ENCODE measurements at regions not wholly inside any gene's neighbourhood (a gene's known extent, or its start where the extent isn't known, plus 50 kb on each side); places are given as distances from the start of the nearest gene placed in this dataset.

- TF ChIP-seq POLR2A (IDR thresholded peaks at IDR 0.05) (no peak), CTCF (IDR thresholded peaks at IDR 0.05) (no peak)
- Histone ChIP-seq H3K4me1 (no peaks in the 10 kb centered on the region), H3K9me3 (no peaks in the 10 kb centered on the region), H3K27me3 (no peaks in the 10 kb centered on the region), H3K27ac (no peak overlapping the region), H3K36me3 (no peaks in the 10 kb centered on the region), H3K4me3 (replicated peaks in 1 of 3) (no peak overlapping the region)
- intact Hi-C loops (cut with DNase I), result no loop called here
- DNase-seq, result no peak
- WGBS, 2 donors, result 95 to 97% methylated on average over 1 of the region's 1 CpG
Measured at GRCh38 chr6:142601427-142601826, 299.6 kb downstream of the ADGRG6 start.

GRCh38 chr6:142602972-142603371 lies 301.2 kb downstream of the ADGRG6 start:
- 92 to 93% methylated on average over 3 of the region's 3 CpGs for WGBS, 2 donors
- Histone ChIP-seq H3K27me3 (no peaks in the 10 kb centered on the region), H3K4me3 (replicated peaks in 1 of 3) (no peak overlapping the region), H3K9me3 (no peaks in the 10 kb centered on the region), H3K4me1 (no peaks in the 10 kb centered on the region), H3K36me3 (no peaks in the 10 kb centered on the region), H3K27ac (no peak overlapping the region)
- TF ChIP-seq POLR2A (IDR thresholded peaks at IDR 0.05), result no peak
- intact Hi-C loops (cut with DNase I), result no loop called here
- no peak for DNase-seq

GRCh38 chr6:142605922-142606485 lies 304.2 kb downstream of the ADGRG6 start:
- Histone ChIP-seq H3K27me3 (no peaks in the 10 kb centered on the region), H3K4me1 (no peaks in the 10 kb centered on the region), H3K4me3 (replicated peaks in 1 of 3) (no peak overlapping the region), H3K36me3 (no peaks in the 10 kb centered on the region), H3K9me3 (no peaks in the 10 kb centered on the region), H3K27ac (no peak overlapping the region)
- 56 to 58% methylated on average over 6 of the region's 6 CpGs for WGBS, 2 donors
- no peak for DNase-seq
- intact Hi-C loops (cut with DNase I), result no loop called here
- no peak for TF ChIP-seq POLR2A (IDR thresholded peaks at IDR 0.05)
- TF ChIP-seq CTCF (IDR thresholded peaks at IDR 0.05), result no peak

- Histone ChIP-seq H3K36me3 (no peaks in the 10 kb centered on the region), H3K4me3 (replicated peaks in 1 of 3) (no peak overlapping the region), H3K9me3 (no peaks in the 10 kb centered on the region), H3K27ac (no peak overlapping the region), H3K27me3 (no peaks in the 10 kb centered on the region), H3K4me1 (no peaks in the 10 kb centered on the region)
- intact Hi-C loops (cut with DNase I), result no loop called here
- no peak for DNase-seq
- TF ChIP-seq CTCF (IDR thresholded peaks at IDR 0.05) (no peak), POLR2A (IDR thresholded peaks at IDR 0.05) (no peak)
- WGBS, 2 donors, result 69 to 72% methylated on average over 3 of the region's 3 CpGs
Measured at GRCh38 chr6:142612956-142613355, 311.1 kb downstream of the ADGRG6 start.

- Histone ChIP-seq H3K36me3 (no peaks in the 10 kb centered on the region), H3K27ac (no peak overlapping the region), H3K4me3 (replicated peaks in 1 of 3) (no peak overlapping the region), H3K9me3 (no peaks in the 10 kb centered on the region), H3K4me1 (no peaks in the 10 kb centered on the region), H3K27me3 (no peaks in the 10 kb centered on the region)
- intact Hi-C loops (cut with DNase I), result no loop called here
- 90 to 91% methylated on average over 2 of the region's 2 CpGs for WGBS, 2 donors
- TF ChIP-seq CTCF (IDR thresholded peaks at IDR 0.05), result no peak
- no peak for TF ChIP-seq POLR2A (IDR thresholded peaks at IDR 0.05)
- DNase-seq, result no peak
Measured at GRCh38 chr6:142613981-142614380, 312.2 kb downstream of the ADGRG6 start.

GRCh38 chr6:142617158-142617557 lies 315.4 kb downstream of the ADGRG6 start:
- H3K4me3 ChIP-seq (replicated peaks in 1 of 3), result no peak overlapping the region
- 85 to 86% methylated on average over 3 of the region's 3 CpGs for WGBS, 2 donors
- no peak overlapping the region for H3K27ac ChIP-seq
- DNase-seq, result no peak
- H3K36me3 ChIP-seq, result no peaks in the 10 kb centered on the region
- H3K9me3 ChIP-seq, result no peaks in the 10 kb centered on the region
- H3K27me3 ChIP-seq, result no peaks in the 10 kb centered on the region
- H3K4me1 ChIP-seq, result no peaks in the 10 kb centered on the region
- intact Hi-C loops (cut with DNase I), result no loop called here
- TF ChIP-seq POLR2A (IDR thresholded peaks at IDR 0.05) (no peak), CTCF (IDR thresholded peaks at IDR 0.05) (no peak)

All from thyroid gland (tissue), 4 donors.